Caco-2 (cell line): ENCODE measurements at regions not wholly inside any gene's neighbourhood (a gene's known extent, or its start where the extent isn't known, plus 50 kb on each side); places are given as distances from the start of the nearest gene placed in this dataset.

Experiments
- BruUV-seq: library from RNA; stranded (reverse); fragments of 400-500 nt; replicated peaks from 2 replicates; lab custom pipeline; 2021; lab: Mats Ljungman, UMichigan
- CTCF ChIA-PET: fragments of 300-600 bp; sonication (Branson Sonifier 250); formaldehyde crosslinking; loops from one replicate; lab custom pipeline; 2022; ENCODE audit warnings: antibody characterized with exemption; lab: Charles Lee
- POLR2A ChIA-PET: fragments of 300-600 bp; sonication (Branson Sonifier 250); formaldehyde crosslinking; loops from one replicate; lab custom pipeline; 2022; ENCODE audit warnings: antibody characterized with exemption; lab: Charles Lee
- DNase-seq, 2 experiments: peaks; one replicate each; pipeline versions ENCODE4 v3.0.0 to v3.0.0-alpha.2; 2020 to 2022
- H3K27me3 ChIP-seq: replicated peaks from 2 replicates; pipeline ENCODE4 v1.6.0; 2011; ENCODE audit warnings: low read length; ENCODE audit not compliant: control insufficient read depth, insufficient read depth
- H3K36me3 ChIP-seq: 2 replicates; pipeline ENCODE4 v1.5.1; 2011; ENCODE audit warnings: low read length; ENCODE audit not compliant: control insufficient read depth, insufficient read depth
- H3K4me1 ChIP-seq: fragments of 250-450 bp; sonication (Bioruptor Pico); 2 replicates; pipeline ENCODE4 v1.5.1; 2020; ENCODE audit warnings: mild to moderate bottlenecking
- H3K4me3 ChIP-seq: 2 replicates; pipeline ENCODE4 v1.5.1; 2011; ENCODE audit warnings: low read depth, mild to moderate bottlenecking, control low read depth, low read length
- H3K9me3 ChIP-seq: fragments of 250-450 bp; sonication (Bioruptor Pico); 2 replicates; pipeline ENCODE4 v1.5.1; 2020; ENCODE audit warnings: mild to moderate bottlenecking, moderate library complexity
- H3K27ac Mint-ChIP-seq: one replicate; pipeline ENCODE4 v1.8.0; 2022; ENCODE audit warnings: mixed read lengths; ENCODE audit not compliant: unreplicated experiment
- H3K27me3 Mint-ChIP-seq: one replicate; pipeline ENCODE4 v1.8.0; 2022; ENCODE audit warnings: mixed read lengths; ENCODE audit not compliant: insufficient read depth, unreplicated experiment
- H3K36me3 Mint-ChIP-seq: one replicate; pipeline ENCODE4 v1.8.0; 2022; ENCODE audit warnings: mild to moderate bottlenecking, mixed read lengths; ENCODE audit not compliant: insufficient read depth, unreplicated experiment
- H3K4me1 Mint-ChIP-seq: one replicate; pipeline ENCODE4 v1.8.0; 2022; ENCODE audit warnings: low read depth, mixed read lengths; ENCODE audit not compliant: unreplicated experiment
- H3K4me3 Mint-ChIP-seq: one replicate; pipeline ENCODE4 v1.8.0; 2022; ENCODE audit warnings: mild to moderate bottlenecking, moderate library complexity, mixed read lengths; ENCODE audit not compliant: unreplicated experiment
- H3K9me3 Mint-ChIP-seq: one replicate; pipeline ENCODE4 v1.8.0; 2022; ENCODE audit warnings: mixed read lengths; ENCODE audit not compliant: unreplicated experiment
- intact Hi-C: fragments of 100-400 bp; cut with micrococcal nuclease; formaldehyde crosslinking; loops from one replicate; pipeline ENCODE4 v1.10.0; 2022; ENCODE audit not compliant: unreplicated experiment
- TF ChIP-seq, protein P1 (sequence below), 2 experiments: fragments of 200-600 bp in 1 of 2; IDR thresholded peaks; 1 replicate in 1 of 2; 2 replicates in 1 of 2; pipeline versions ENCODE4 v1.5.1 to v1.8.0; 2011 to 2022; ENCODE audit warnings: antibody characterized with exemption in 1 of 2, control low read depth in 1 of 2, inconsistent platforms in 1 of 2, low read depth in 1 of 2, low read length in 1 of 2, mild to moderate bottlenecking in 1 of 2, moderate library complexity in 1 of 2; ENCODE audit not compliant: insufficient read depth in 1 of 2, severe bottlenecking in 1 of 2, unreplicated experiment in 1 of 2

DNA sequence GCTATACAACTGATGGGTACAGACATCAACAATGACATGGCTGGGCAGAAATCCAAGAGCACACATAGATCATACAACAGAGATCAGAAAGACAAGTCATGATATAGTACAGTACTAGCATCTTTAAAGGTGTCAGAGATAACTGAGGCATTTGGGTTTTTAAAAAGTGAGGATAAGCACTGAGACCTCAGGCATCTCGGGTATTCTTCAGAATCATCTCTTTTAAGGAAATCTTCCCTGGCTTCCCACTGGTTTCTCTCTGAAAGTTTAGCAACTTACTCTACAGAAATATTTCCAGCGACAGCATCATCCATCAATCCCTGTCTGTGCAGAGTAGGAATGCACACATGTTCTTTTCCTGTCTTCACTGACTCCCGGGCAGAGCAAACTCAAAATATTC lies 93.2 kb upstream of the PARP11 start:
- DNase-seq: no peak
- no peaks in the 10 kb centered on the region for H3K27me3 Mint-ChIP-seq
- peaks cover 55% of the 10 kb centered on the region for H3K4me1 Mint-ChIP-seq
- H3K4me1 ChIP-seq: peaks cover 54% of the 10 kb centered on the region
- peaks cover 15% of the 10 kb centered on the region for H3K36me3 Mint-ChIP-seq
- H3K4me3 Mint-ChIP-seq: no peak overlapping the region
- H3K27ac Mint-ChIP-seq: peak overlapping the region; percentile 71
- H3K9me3 ChIP-seq: 0 out of 2 replicates have a peak, but pooled peaks cover 5% of the 10 kb centered on the region
- ChIA-PET CTCF (no interaction called here), POLR2A (interaction anchor here (0.5 kb wide), 1 partner anchor 32 kb away, joined by 3 read pairs; no protein-coding TSS in a partner anchor)
- TF ChIP-seq, protein P1, sequence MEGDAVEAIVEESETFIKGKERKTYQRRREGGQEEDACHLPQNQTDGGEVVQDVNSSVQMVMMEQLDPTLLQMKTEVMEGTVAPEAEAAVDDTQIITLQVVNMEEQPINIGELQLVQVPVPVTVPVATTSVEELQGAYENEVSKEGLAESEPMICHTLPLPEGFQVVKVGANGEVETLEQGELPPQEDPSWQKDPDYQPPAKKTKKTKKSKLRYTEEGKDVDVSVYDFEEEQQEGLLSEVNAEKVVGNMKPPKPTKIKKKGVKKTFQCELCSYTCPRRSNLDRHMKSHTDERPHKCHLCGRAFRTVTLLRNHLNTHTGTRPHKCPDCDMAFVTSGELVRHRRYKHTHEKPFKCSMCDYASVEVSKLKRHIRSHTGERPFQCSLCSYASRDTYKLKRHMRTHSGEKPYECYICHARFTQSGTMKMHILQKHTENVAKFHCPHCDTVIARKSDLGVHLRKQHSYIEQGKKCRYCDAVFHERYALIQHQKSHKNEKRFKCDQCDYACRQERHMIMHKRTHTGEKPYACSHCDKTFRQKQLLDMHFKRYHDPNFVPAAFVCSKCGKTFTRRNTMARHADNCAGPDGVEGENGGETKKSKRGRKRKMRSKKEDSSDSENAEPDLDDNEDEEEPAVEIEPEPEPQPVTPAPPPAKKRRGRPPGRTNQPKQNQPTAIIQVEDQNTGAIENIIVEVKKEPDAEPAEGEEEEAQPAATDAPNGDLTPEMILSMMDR (IDR thresholded peaks at IDR 0.05; ENCODE audit: insufficient read depth in 1 of 2, low read depth in 1 of 2, low read length in 1 of 2, severe bottlenecking in 1 of 2, unreplicated experiment in 1 of 2): no peak
- H3K36me3 ChIP-seq: no peaks in the 10 kb centered on the region
- BruUV-seq: no TSS peak
- intact Hi-C loops: loop anchor here (1.0 kb wide), 1 partner anchor 307 kb away; the partner anchor contains the start of gene CCND2
- H3K4me3 ChIP-seq: no peak overlapping the region
- peaks cover 9% of the 10 kb centered on the region for H3K9me3 Mint-ChIP-seq
- no peaks in the 10 kb centered on the region for H3K27me3 ChIP-seq

DNA sequence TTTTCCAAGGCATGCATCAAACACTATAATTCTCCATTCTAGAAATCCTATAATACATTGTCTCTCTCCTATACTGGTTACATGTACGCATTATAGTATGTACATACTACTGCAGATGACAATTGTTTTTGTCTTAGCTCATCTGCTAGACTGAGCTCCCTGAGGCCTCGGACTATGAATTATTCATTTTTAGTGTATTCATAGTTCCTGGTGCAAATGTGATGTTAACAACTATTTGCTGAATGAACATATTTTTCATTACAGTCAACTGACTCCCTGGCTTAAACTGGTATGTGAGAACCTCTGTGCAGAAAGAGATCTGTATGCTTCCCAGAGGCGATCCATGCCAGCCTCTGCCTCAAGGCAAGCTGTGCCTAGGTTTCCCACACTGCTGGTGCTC lies 91.8 kb upstream of the PARP11 start:
- H3K4me1 ChIP-seq: peaks cover 62% of the 10 kb centered on the region
- no peak overlapping the region for H3K4me3 ChIP-seq
- H3K9me3 ChIP-seq: no peaks in the 10 kb centered on the region
- DNase-seq: no peak
- no TSS peak for BruUV-seq
- intact Hi-C loops: no loop called here
- peaks cover 61% of the 10 kb centered on the region for H3K4me1 Mint-ChIP-seq
- peak overlapping the region; percentile 71 for H3K27ac Mint-ChIP-seq
- no peaks in the 10 kb centered on the region for H3K9me3 Mint-ChIP-seq
- peaks cover 15% of the 10 kb centered on the region for H3K36me3 Mint-ChIP-seq
- CTCF ChIA-PET: interaction anchor here (1.4 kb wide), 1 partner anchor 73 kb away, joined by 17 read pairs; no protein-coding TSS in a partner anchor
- H3K36me3 ChIP-seq: no peaks in the 10 kb centered on the region
- H3K27me3 Mint-ChIP-seq: no peaks in the 10 kb centered on the region
- POLR2A ChIA-PET: no interaction called here
- no peak overlapping the region for H3K4me3 Mint-ChIP-seq
- no peaks in the 10 kb centered on the region for H3K27me3 ChIP-seq
- TF ChIP-seq, protein P1 (IDR thresholded peaks at IDR 0.05; ENCODE audit: insufficient read depth in 1 of 2, low read depth in 1 of 2, low read length in 1 of 2, severe bottlenecking in 1 of 2, unreplicated experiment in 1 of 2): no peak

DNA sequence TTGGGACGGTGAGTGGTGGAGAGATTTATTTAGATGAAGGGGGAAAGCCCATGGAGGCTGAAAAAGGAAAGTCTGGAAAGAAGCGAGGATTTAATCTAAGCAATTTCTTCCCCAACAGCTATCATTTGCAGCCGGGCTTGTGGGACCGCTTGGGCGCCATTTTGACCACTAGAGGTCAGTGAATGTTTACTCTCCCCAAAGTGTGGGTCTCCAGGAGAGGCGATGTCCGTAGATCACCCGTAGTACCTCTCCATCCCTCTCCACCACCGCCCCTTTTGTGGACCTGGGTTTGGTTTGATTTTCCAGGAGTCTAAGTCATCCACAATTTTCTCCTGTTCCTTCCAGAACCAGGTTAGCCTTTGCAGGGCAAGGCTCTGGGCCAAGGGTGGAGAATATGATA lies 91.2 kb upstream of the PARP11 start:
- Mint-ChIP-seq H3K4me1 (peaks cover 61% of the 10 kb centered on the region), H3K36me3 (peaks cover 15% of the 10 kb centered on the region), H3K27me3 (no peaks in the 10 kb centered on the region), H3K9me3 (no peaks in the 10 kb centered on the region), H3K4me3 (no peak overlapping the region), H3K27ac (no peak overlapping the region)
- Histone ChIP-seq H3K36me3 (no peaks in the 10 kb centered on the region), H3K27me3 (no peaks in the 10 kb centered on the region), H3K4me3 (no peak overlapping the region), H3K9me3 (no peaks in the 10 kb centered on the region), H3K4me1 (peaks cover 64% of the 10 kb centered on the region)
- TF ChIP-seq, protein P1 (IDR thresholded peaks at IDR 0.05; ENCODE audit: insufficient read depth in 1 of 2, low read depth in 1 of 2, low read length in 1 of 2, severe bottlenecking in 1 of 2, unreplicated experiment in 1 of 2): peak; percentile 51 to 74
- CTCF ChIA-PET: interaction anchor here (0.6 to 2.1 kb wide), 10 partner anchors 25 to 313 kb away, joined by 3 to 17 read pairs (median 4); no protein-coding TSS in a partner anchor
- intact Hi-C loops: no loop called here
- DNase-seq: peak; percentile 58 to 61
- BruUV-seq: no TSS peak
- POLR2A ChIA-PET: no interaction called here
